ENCODE measurements at regions not wholly inside any gene's neighbourhood (a gene's known extent, or its start where the extent isn't known, plus 50 kb on each side); places are given as distances from the start of the nearest gene placed in this dataset.

DNA sequence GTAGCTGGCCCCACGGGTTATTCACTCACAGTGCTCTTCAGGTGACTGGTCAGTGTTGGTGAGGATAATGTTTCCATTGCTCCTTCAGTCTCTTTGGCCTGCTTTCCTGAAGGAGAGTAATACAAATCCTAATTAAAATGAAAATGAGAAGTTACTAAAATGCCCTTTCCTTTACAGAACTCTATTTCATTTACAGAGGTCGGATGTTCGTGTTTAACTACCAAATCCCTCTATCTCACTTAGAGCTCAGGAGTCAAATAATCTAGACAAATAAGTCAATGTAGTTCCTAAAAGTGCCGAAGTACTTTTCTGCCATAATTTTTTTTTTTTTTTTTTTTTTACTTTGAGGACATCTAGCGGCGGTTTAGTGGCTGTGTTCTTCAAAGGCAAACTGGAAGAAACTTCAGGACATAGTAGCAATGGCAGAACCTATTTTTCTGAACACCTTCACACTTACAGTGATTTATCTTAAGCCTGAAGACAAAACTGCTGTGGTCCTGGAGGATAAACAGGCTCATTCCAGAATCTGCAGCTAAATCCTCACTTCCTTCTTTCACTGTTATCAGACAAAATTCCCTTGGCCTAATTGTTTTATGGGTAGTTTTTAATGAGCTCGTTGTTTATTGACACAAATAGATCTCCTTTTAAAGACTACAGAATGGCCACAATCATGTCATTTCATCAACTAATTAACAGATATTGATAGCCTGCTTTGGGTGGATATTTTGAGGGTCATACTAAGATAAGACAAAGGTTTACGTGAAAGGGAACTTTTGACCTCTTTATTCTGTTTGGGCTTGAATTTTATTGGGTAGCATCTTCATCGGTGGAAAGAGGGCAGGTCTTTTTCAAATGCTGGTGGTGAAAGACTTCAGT, 207.6 kb upstream of the DMRTA1 start:
- TF ChIP-seq, protein P1, sequence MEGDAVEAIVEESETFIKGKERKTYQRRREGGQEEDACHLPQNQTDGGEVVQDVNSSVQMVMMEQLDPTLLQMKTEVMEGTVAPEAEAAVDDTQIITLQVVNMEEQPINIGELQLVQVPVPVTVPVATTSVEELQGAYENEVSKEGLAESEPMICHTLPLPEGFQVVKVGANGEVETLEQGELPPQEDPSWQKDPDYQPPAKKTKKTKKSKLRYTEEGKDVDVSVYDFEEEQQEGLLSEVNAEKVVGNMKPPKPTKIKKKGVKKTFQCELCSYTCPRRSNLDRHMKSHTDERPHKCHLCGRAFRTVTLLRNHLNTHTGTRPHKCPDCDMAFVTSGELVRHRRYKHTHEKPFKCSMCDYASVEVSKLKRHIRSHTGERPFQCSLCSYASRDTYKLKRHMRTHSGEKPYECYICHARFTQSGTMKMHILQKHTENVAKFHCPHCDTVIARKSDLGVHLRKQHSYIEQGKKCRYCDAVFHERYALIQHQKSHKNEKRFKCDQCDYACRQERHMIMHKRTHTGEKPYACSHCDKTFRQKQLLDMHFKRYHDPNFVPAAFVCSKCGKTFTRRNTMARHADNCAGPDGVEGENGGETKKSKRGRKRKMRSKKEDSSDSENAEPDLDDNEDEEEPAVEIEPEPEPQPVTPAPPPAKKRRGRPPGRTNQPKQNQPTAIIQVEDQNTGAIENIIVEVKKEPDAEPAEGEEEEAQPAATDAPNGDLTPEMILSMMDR (conservative IDR thresholded peaks at IDR 0.05 in 1 of 2, IDR thresholded peaks at IDR 0.05 in 1 of 2; ENCODE audit: extremely low read depth in 1 of 2, insufficient read depth in 1 of 2, low read depth in 1 of 2, low read length in 2 of 2): peak; percentile 39 to 60
- no peak for TF ChIP-seq EZH2 (IDR thresholded peaks at IDR 0.05; ENCODE audit: borderline replicate concordance, low read length)
